Right lobe of liver (tissue), 6 donors: ENCODE measurements at regions not wholly inside any gene's neighbourhood (a gene's known extent, or its start where the extent isn't known, plus 50 kb on each side); places are given as distances from the start of the nearest gene placed in this dataset.

Source experiments
- ATAC-seq, 4 donors: fragments of 200-7000 bp; cut with Tn5 transposase; one replicate each; pipeline ENCODE4 v1.9.1; 2020; ENCODE audit warnings: mild to moderate bottlenecking in 4 of 4, moderate library complexity in 4 of 4
- DNase-seq, 3 donors: peaks; one replicate each; pipeline ENCODE4 v3.0.0-alpha.2; 2020
- H3K27ac ChIP-seq, 3 donors: fragments of 200-600 bp; one replicate each; pipeline ENCODE4 v1.8.0; 2022
- H3K27me3 ChIP-seq, 2 donors: fragments of 200-600 bp; one replicate each; pipeline ENCODE4 v1.8.0; 2022
- H3K36me3 ChIP-seq, 4 donors: fragments of 200-600 bp; sonication (generic) in 1 of 4; one replicate each; pipeline versions ENCODE4 v1.5.1 to v1.8.0; 2017 to 2022; ENCODE audit warnings: control low read depth in 1 of 4
- H3K4me1 ChIP-seq, 4 donors: fragments of 200-600 bp; sonication (generic) in 1 of 4; one replicate each; pipeline versions ENCODE4 v1.5.1 to v1.8.0; 2017 to 2022; ENCODE audit warnings: control low read depth in 1 of 4
- H3K4me3 ChIP-seq, 3 donors: fragments of 200-600 bp; one replicate each; pipeline ENCODE4 v1.8.0; 2022
- H3K9me3 ChIP-seq, 4 donors: fragments of 200-600 bp; sonication (generic) in 1 of 4; one replicate each; pipeline versions ENCODE4 v1.5.1 to v1.8.0; 2017 to 2022; ENCODE audit warnings: control low read depth in 1 of 4
- CTCF ChIP-seq, 4 donors: fragments of 200-600 bp in 3 of 4; fragments of 450-650 bp in 1 of 4; IDR thresholded peaks; one replicate each; pipeline versions ENCODE4 v1.5.1 to v1.8.0; 2016 to 2022; ENCODE audit warnings: antibody characterized with exemption in 4 of 4, mild to moderate bottlenecking in 2 of 4
- POLR2A ChIP-seq: fragments of 450-650 bp; IDR thresholded peaks from one replicate; pipeline ENCODE4 v1.6.1; 2017; ENCODE audit warnings: antibody characterized with exemption, mild to moderate bottlenecking
- WGBS: methylation state at CpG from one replicate; pipeline ENCODE4 v1.1.6; 2018; ENCODE audit warnings: low coverage, low lambda C conversion rate; ENCODE audit not compliant: insufficient coverage; ENCODE audit errors: missing lambda C conversion rate; 5-methylcytosine and 5-hydroxymethylcytosine counted together
- intact Hi-C, 2 donors: fragments of 100-400 bp; cut with DNase I; formaldehyde crosslinking; loops; one replicate each; pipeline versions ENCODE4 v1.11.2 to v1.14.1; 2022
- donor health status: DM: no; HTN: yes; CAD: no.
- donor health status: DM: no; HTN: no; CAD: no.
- donor health status: DM: no; HTN: no; CAD: no.
- donor health status: DM: no; HTN: yes; CAD: no.
- donor health status: DM: no; HTN: yes; CAD: no.

- DNase-seq = no peak
- intact Hi-C loops = no loop called here
- no peak for TF ChIP-seq POLR2A
- TF ChIP-seq CTCF (IDR thresholded peaks at IDR 0.05) = no peak
- H3K4me3 ChIP-seq = no peak overlapping the region
- H3K27me3 ChIP-seq = no peaks in the 10 kb centered on the region
- H3K36me3 ChIP-seq = no peaks in the 10 kb centered on the region
- H3K9me3 ChIP-seq = no peaks in the 10 kb centered on the region
- no peak for ATAC-seq
- no peaks in the 10 kb centered on the region for H3K4me1 ChIP-seq
- no peak overlapping the region for H3K27ac ChIP-seq
- WGBS = 33% methylated on average over 2 of the region's 5 CpGs
Observed at GRCh38 chr17:72554508-72554907, 433.7 kb downstream of the SOX9 start.

- 27% methylated on average over 6 of the region's 9 CpGs for WGBS
- no peak overlapping the region for H3K27ac ChIP-seq
Observed at GRCh38 chr17:72555052-72555451, 434.2 kb downstream of the SOX9 start.

GRCh38 chr17:72556944-72557826 is 436.4 kb downstream of the SOX9 start:
- DNase-seq (peak in 2 of 3 donors; percentile 62 to 65), ATAC-seq (peak; percentile 74 to 83 (median 79))
- no peaks in the 10 kb centered on the region for H3K4me1 ChIP-seq
- no peaks in the 10 kb centered on the region for H3K36me3 ChIP-seq
- TF ChIP-seq POLR2A = no peak
- TF ChIP-seq CTCF (IDR thresholded peaks at IDR 0.05) = peak; percentile 51 to 83 (median 80)
- WGBS = 49% methylated on average over 5 of the region's 24 CpGs
- H3K9me3 ChIP-seq = no peaks in the 10 kb centered on the region
- intact Hi-C loops = no loop called here
- no peaks in the 10 kb centered on the region for H3K27me3 ChIP-seq
- H3K27ac ChIP-seq = no peak overlapping the region
- H3K4me3 ChIP-seq = no peak overlapping the region

More at GRCh38 chr17:72555052-72555451, 434.2 kb downstream of the SOX9 start:
- Histone ChIP-seq H3K27me3 (no peaks in the 10 kb centered on the region), H3K4me3 (no peak overlapping the region), H3K9me3 (no peaks in the 10 kb centered on the region), H3K4me1 (no peaks in the 10 kb centered on the region), H3K36me3 (no peaks in the 10 kb centered on the region)
- DNase-seq = no peak
- TF ChIP-seq POLR2A = no peak
- no peak for TF ChIP-seq CTCF (IDR thresholded peaks at IDR 0.05)
- ATAC-seq = no peak
- intact Hi-C loops = no loop called here

GRCh38 chr17:72558971-72559476 is 438.2 kb downstream of the SOX9 start:
- H3K27me3 ChIP-seq = no peaks in the 10 kb centered on the region
- ATAC-seq (no peak), DNase-seq (no peak)
- H3K4me3 ChIP-seq = no peak overlapping the region
- no peaks in the 10 kb centered on the region for H3K9me3 ChIP-seq
- no peaks in the 10 kb centered on the region for H3K4me1 ChIP-seq
- TF ChIP-seq POLR2A = no peak
- TF ChIP-seq CTCF (IDR thresholded peaks at IDR 0.05) = no peak
- intact Hi-C loops = no loop called here
- no peaks in the 10 kb centered on the region for H3K36me3 ChIP-seq
- no peak overlapping the region for H3K27ac ChIP-seq
- 69% methylated on average over 7 of the region's 10 CpGs for WGBS
